BLaER1 (cell line): ENCODE measurements at regions not wholly inside any gene's neighbourhood (a gene's known extent, or its start where the extent isn't known, plus 50 kb on each side); places are given as distances from the start of the nearest gene placed in this dataset.

Source experiments
- H3K27ac ChIP-seq: shearing (Covaris generic); formaldehyde crosslinking; 2 replicates; pipeline ENCODE4 v1.8.1; 2022
- H3K27me3 ChIP-seq: shearing (Covaris generic); formaldehyde crosslinking; 2 replicates; pipeline ENCODE4 v1.8.1; 2022
- H3K36me3 ChIP-seq: shearing (Covaris generic); formaldehyde crosslinking; 2 replicates; pipeline ENCODE4 v1.8.1; 2022
- H3K4me1 ChIP-seq: shearing (Covaris generic); formaldehyde crosslinking; 2 replicates; pipeline ENCODE4 v1.8.1; 2022
- H3K4me2 ChIP-seq: shearing (Covaris generic); formaldehyde crosslinking; 2 replicates; pipeline ENCODE4 v1.8.1; 2022
- H3K4me3 ChIP-seq: shearing (Covaris generic); formaldehyde crosslinking; 2 replicates; pipeline ENCODE4 v1.8.1; 2022
- H3K9ac ChIP-seq: shearing (Covaris generic); formaldehyde crosslinking; 2 replicates; pipeline ENCODE4 v1.8.1; 2022
- H3K9me3 ChIP-seq: shearing (Covaris generic); formaldehyde crosslinking; 2 replicates; pipeline ENCODE4 v1.8.1; 2022
- H4K20me1 ChIP-seq: shearing (Covaris generic); formaldehyde crosslinking; 2 replicates; pipeline ENCODE4 v1.8.1; 2022
- Cebpa-rat ChIP-seq: shearing (Covaris generic); IDR thresholded peaks from 2 replicates; pipeline ENCODE4 v1.8.1; 2022

- no peak for TF ChIP-seq Cebpa-rat
- Histone ChIP-seq H3K27ac (no peak overlapping the region), H3K4me2 (no peak overlapping the region), H3K36me3 (no peaks in the 10 kb centered on the region), H3K4me3 (no peak overlapping the region), H3K4me1 (peaks cover 26% of the 10 kb centered on the region), H4K20me1 (peaks cover 15% of the 10 kb centered on the region), H3K9me3 (peaks cover 5% of the 10 kb centered on the region; the same call in 1 of the 2 replicates), H3K9ac (no peak overlapping the region), H3K27me3 (no peaks in the 10 kb centered on the region)
These were observed 89.6 kb upstream of the ARHGAP32 start for GRCh38 chr11:129281471-129282415.

- Histone ChIP-seq H3K27ac (peak overlapping the region; percentile 79), H3K27me3 (no peaks in the 10 kb centered on the region), H4K20me1 (peaks cover 30% of the 10 kb centered on the region), H3K9me3 (peaks cover 5% of the 10 kb centered on the region; the same call in 1 of the 2 replicates), H3K4me1 (peaks cover 41% of the 10 kb centered on the region), H3K4me3 (peak overlapping the region; percentile 72), H3K36me3 (no peaks in the 10 kb centered on the region), H3K4me2 (peak overlapping the region; percentile 76), H3K9ac (peak overlapping the region; percentile 75)
- no peak for TF ChIP-seq Cebpa-rat
These were observed 88.1 kb upstream of the ARHGAP32 start for GRCh38 chr11:129280027-129280811.

GRCh38 chr11:129279326-129280026, 87.4 kb upstream of the ARHGAP32 start:
- peak overlapping the region; percentile 76 for H3K4me2 ChIP-seq
- H4K20me1 ChIP-seq, result peaks cover 38% of the 10 kb centered on the region
- peaks cover 5% of the 10 kb centered on the region; the same call in 1 of the 2 replicates for H3K9me3 ChIP-seq
- TF ChIP-seq Cebpa-rat, result no peak
- peak overlapping the region; percentile 79 for H3K27ac ChIP-seq
- no peaks in the 10 kb centered on the region for H3K27me3 ChIP-seq
- no peaks in the 10 kb centered on the region for H3K36me3 ChIP-seq
- peak overlapping the region; percentile 75 for H3K9ac ChIP-seq
- peak overlapping the region; percentile 72 for H3K4me3 ChIP-seq
- peaks cover 46% of the 10 kb centered on the region for H3K4me1 ChIP-seq

DNA sequence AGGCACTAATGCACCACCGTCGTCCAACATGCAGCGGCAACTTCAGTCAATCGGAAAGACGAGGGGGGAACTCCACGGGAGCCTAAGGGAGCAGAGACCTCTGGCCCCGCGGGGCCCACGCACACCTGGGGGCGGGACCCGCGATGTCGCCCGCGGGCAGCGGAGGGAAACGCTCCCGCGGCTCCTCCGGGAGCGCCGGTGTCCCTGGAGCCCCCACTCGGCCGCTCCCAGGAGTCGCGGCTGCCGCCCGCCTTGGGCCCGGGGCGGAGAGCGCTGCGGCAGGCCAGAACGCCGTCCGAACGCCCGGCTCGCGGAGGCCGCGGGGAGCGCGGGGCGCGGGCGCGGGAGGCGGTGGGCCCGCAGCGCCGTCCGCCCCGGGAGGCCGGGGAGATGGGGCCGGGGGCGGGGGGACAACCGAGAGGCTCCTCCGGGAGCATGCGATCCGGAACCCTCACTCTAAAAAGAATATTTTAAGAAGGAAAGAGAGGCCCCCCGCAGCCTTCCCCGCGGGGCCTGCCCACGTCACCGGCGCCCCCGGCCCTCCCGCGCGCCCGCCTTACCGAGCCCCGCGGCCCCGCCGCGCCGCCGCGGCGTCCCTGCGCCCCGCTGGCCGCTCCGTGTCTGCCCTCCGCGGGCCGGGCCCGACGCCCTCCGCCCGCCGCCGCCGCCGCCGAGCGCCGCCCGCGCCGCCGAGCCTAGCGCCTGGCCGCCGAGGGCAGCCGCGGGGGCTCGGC, 86.6 kb upstream of the ARHGAP32 start:
- TF ChIP-seq Cebpa-rat, result no peak
- Histone ChIP-seq H3K9ac (peak overlapping the region; percentile 74), H3K27me3 (no peaks in the 10 kb centered on the region), H3K4me3 (peak overlapping the region; percentile 72), H3K9me3 (peaks cover 5% of the 10 kb centered on the region; the same call in 1 of the 2 replicates), H3K4me1 (peaks cover 53% of the 10 kb centered on the region), H4K20me1 (peaks cover 45% of the 10 kb centered on the region), H3K4me2 (peak overlapping the region; percentile 70), H3K27ac (peak overlapping the region; percentile 73), H3K36me3 (no peaks in the 10 kb centered on the region)

GRCh38 chr11:129277198-129277843, 85.2 kb upstream of the ARHGAP32 start:
- no peaks in the 10 kb centered on the region for H3K27me3 ChIP-seq
- peaks cover 60% of the 10 kb centered on the region for H3K4me1 ChIP-seq
- peak overlapping the region; percentile 70 for H3K4me2 ChIP-seq
- H4K20me1 ChIP-seq, result peaks cover 53% of the 10 kb centered on the region
- H3K9me3 ChIP-seq, result peaks cover 5% of the 10 kb centered on the region; the same call in 1 of the 2 replicates
- no peak overlapping the region for H3K27ac ChIP-seq
- TF ChIP-seq Cebpa-rat, result no peak
- no peaks in the 10 kb centered on the region for H3K36me3 ChIP-seq
- peak overlapping the region; percentile 72; the same call in 1 of the 2 replicates for H3K4me3 ChIP-seq
- H3K9ac ChIP-seq, result no peak overlapping the region

- Histone ChIP-seq H3K9ac (no peak overlapping the region), H3K9me3 (peaks cover 5% of the 10 kb centered on the region; the same call in 1 of the 2 replicates), H3K4me2 (no peak overlapping the region), H3K36me3 (no peaks in the 10 kb centered on the region), H3K4me1 (peaks cover 73% of the 10 kb centered on the region), H3K4me3 (no peak overlapping the region), H3K27ac (no peak overlapping the region), H3K27me3 (no peaks in the 10 kb centered on the region), H4K20me1 (peaks cover 53% of the 10 kb centered on the region)
- TF ChIP-seq Cebpa-rat, result no peak
These were observed 83.7 kb upstream of the ARHGAP32 start for GRCh38 chr11:129275828-129276227.

GRCh38 chr11:129273944-129274711, 82.0 kb upstream of the ARHGAP32 start:
- H3K9ac ChIP-seq, result no peak overlapping the region
- 0 out of 2 replicates have a peak, but pooled peaks cover 6% of the 10 kb centered on the region for H3K36me3 ChIP-seq
- peak overlapping the region; percentile 55 for H3K4me2 ChIP-seq
- H3K27me3 ChIP-seq, result no peaks in the 10 kb centered on the region
- H3K4me1 ChIP-seq, result peaks cover 71% of the 10 kb centered on the region
- no peak overlapping the region for H3K4me3 ChIP-seq
- TF ChIP-seq Cebpa-rat, result no peak
- H3K9me3 ChIP-seq, result peaks cover 5% of the 10 kb centered on the region; the same call in 1 of the 2 replicates
- H3K27ac ChIP-seq, result no peak overlapping the region
- H4K20me1 ChIP-seq, result peaks cover 53% of the 10 kb centered on the region

DNA sequence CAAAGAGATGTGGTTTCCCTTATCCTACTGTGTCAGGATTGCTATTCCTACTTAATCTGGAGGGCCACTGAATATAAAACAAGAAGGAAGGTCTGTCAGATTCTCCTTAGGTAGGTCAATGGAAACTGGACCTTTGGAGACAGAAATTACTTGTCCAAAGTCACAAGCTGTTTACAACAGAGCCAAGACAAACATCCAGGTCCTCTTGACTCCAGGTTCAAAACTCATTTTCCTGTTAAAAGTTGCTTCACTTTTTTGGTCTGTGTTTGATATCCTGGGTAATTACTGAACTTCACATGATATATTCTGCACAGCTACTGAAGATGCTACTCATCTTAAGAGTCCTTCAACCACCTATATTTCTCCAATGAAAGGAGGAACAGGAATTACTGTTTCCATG, 81.2 kb upstream of the ARHGAP32 start:
- peak overlapping the region; percentile 55; the same call in 1 of the 2 replicates for H3K4me2 ChIP-seq

More for the DNA sequence above, 81.2 kb upstream of the ARHGAP32 start:
- Histone ChIP-seq H3K9me3 (peaks cover 2% of the 10 kb centered on the region; the same call in 1 of the 2 replicates), H3K36me3 (0 out of 2 replicates have a peak, but pooled peaks cover 6% of the 10 kb centered on the region), H3K4me3 (no peak overlapping the region), H3K9ac (no peak overlapping the region), H4K20me1 (peaks cover 53% of the 10 kb centered on the region), H3K27ac (no peak overlapping the region), H3K4me1 (peaks cover 78% of the 10 kb centered on the region), H3K27me3 (no peaks in the 10 kb centered on the region)
- no peak for TF ChIP-seq Cebpa-rat
